Spleen (tissue), 7 donors: ENCODE measurements at regions not wholly inside any gene's neighbourhood (a gene's known extent, or its start where the extent isn't known, plus 50 kb on each side); places are given as distances from the start of the nearest gene placed in this dataset.

Experiments used
- POLR2A ChIP-seq, 3 donors: fragments of 450-650 bp; IDR thresholded peaks; one replicate each; pipeline ENCODE4 v1.5.1; 2017; ENCODE audit warnings: antibody characterized with exemption in 3 of 3, mild to moderate bottlenecking in 1 of 3
- POLR2AphosphoS5 ChIP-seq, 3 donors: sonication (generic); formaldehyde crosslinking; IDR thresholded peaks; one replicate each; pipeline ENCODE4 v1.5.1; 2017; ENCODE audit warnings: antibody characterized with exemption in 3 of 3
- TF ChIP-seq, protein P1 (sequence below), 11 experiments: fragments of 200-600 bp in 7 of 11; fragments of 450-650 bp in 4 of 11; sonication (generic) in 4 of 11; IDR thresholded peaks in 8 of 11; conservative IDR thresholded peaks in 3 of 11; 1 replicate in 7 of 11; 2 replicates in 4 of 11; pipeline versions ENCODE4 v1.4.0 to v1.8.0; 2016 to 2021; ENCODE audit warnings: antibody characterized with exemption in 11 of 11, inconsistent platforms in 4 of 11, mild to moderate bottlenecking in 1 of 11
- donor health status: DM: no; HTN: no; CAD: no; lungs with moderate emphysema.
- donor health status: DM: no; HTN: no; CAD: no.
- donor health status: DM: no; HTN: no; CAD: no.

DNA sequence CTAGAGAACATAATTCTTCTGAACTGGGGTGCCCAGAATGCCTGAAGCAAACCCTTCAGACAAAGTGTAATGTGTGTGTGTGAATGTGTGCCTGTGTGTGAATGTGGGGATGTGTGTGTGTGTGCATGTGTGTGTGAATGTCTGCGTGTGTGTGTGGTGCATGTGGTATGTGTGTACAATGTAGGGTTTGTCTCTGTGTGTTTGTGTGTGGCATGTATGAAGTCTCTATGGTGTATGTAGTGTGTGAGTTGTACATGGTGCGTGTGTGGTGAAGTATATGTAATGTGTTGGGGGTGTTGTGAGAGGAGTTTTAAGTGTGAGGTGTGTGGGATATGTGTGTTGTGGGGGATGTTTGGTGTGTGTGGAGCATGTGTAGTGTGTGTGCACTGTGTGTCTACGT lies 129.3 kb upstream of the SOX11 start:
- TF ChIP-seq, protein P1, sequence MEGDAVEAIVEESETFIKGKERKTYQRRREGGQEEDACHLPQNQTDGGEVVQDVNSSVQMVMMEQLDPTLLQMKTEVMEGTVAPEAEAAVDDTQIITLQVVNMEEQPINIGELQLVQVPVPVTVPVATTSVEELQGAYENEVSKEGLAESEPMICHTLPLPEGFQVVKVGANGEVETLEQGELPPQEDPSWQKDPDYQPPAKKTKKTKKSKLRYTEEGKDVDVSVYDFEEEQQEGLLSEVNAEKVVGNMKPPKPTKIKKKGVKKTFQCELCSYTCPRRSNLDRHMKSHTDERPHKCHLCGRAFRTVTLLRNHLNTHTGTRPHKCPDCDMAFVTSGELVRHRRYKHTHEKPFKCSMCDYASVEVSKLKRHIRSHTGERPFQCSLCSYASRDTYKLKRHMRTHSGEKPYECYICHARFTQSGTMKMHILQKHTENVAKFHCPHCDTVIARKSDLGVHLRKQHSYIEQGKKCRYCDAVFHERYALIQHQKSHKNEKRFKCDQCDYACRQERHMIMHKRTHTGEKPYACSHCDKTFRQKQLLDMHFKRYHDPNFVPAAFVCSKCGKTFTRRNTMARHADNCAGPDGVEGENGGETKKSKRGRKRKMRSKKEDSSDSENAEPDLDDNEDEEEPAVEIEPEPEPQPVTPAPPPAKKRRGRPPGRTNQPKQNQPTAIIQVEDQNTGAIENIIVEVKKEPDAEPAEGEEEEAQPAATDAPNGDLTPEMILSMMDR (IDR thresholded peaks at IDR 0.05 in 8 of 11, conservative IDR thresholded peaks at IDR 0.05 in 3 of 11) = no peak
- no peak for TF ChIP-seq POLR2AphosphoS5 (IDR thresholded peaks at IDR 0.05)
- no peak for TF ChIP-seq POLR2A (IDR thresholded peaks at IDR 0.05)
